ENCODE measurements at regions not wholly inside any gene's neighbourhood (a gene's known extent, or its start where the extent isn't known, plus 50 kb on each side); places are given as distances from the start of the nearest gene placed in this dataset.

DNA sequence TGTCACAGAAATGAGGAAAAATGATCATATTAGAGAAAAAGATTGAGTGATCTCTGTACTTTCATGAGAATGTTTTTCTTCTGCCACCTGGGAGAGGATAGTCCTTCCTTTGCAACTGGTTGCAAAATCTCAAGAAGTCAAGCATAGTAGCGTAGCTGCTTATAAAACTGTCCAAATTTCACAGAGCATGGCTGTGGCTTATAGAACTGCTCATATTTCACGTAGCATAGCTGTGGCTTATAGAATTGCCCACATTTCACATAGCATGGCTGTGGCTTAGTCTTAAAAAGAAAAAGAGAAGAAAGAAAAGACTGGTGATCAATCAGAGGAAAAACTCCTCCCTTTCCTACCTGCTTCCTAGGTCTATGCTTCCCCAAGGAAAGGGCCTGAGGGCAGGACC, 329.5 kb downstream of the SIPA1L2 start:
- Histone ChIP-seq H3K4me3 (no peak overlapping the region), H3K9ac (ENCODE audit: insufficient read depth in 1 of 2, low read depth in 2 of 2, low read length in 2 of 2) (no peak overlapping the region), H3K4me1 (replicated peaks in 1 of 2; ENCODE audit: control insufficient read depth in 2 of 2, insufficient read depth in 2 of 2, low read length in 2 of 2) (no peaks in the 10 kb centered on the region), H3K4me2 (ENCODE audit: insufficient read depth, low read length) (no peak overlapping the region), H3K79me2 (ENCODE audit: control insufficient read depth, insufficient read depth, low read length) (no peaks in the 10 kb centered on the region), H3K27ac (ENCODE audit: extremely low read depth, low read depth, low read length) (no peak overlapping the region), H4K20me1 (replicated peaks; ENCODE audit: control insufficient read depth, insufficient read depth, low read length) (no peaks in the 10 kb centered on the region), H3K9me1 (ENCODE audit: control insufficient read depth, insufficient read depth, low read length) (no peaks in the 10 kb centered on the region), H3K9me3 (replicated peaks; ENCODE audit: control insufficient read depth, insufficient read depth, low read depth, low read length) (no peaks in the 10 kb centered on the region; the same call in 1 of the 2 replicates), H2AFZ (ENCODE audit: low read depth, low read length) (no peak overlapping the region), H3K27me3 (ENCODE audit: control insufficient read depth in 2 of 2, insufficient read depth in 2 of 2, low read length in 2 of 2) (no peaks in the 10 kb centered on the region), H3K36me3 (ENCODE audit: control insufficient read depth, insufficient read depth, low read length) (no peaks in the 10 kb centered on the region)
- FAIRE-seq (no peak), ATAC-seq (no peak), DNase-seq (ENCODE audit: extremely low read depth in 1 of 4, low spot score in 3 of 4) (no peak)
- intact Hi-C loops (cut with micrococcal nuclease) = no loop called here
- 0% methylated on average over 2 of the region's 2 CpGs for WGBS (ENCODE audit: insufficient coverage, low coverage, missing lambda C conversion rate)
- CTCF ChIA-PET (ENCODE audit: low intra/inter-chr PET ratio) = no interaction called here
- TF ChIP-seq ZNF717 (CRISPR knock-in tag; IDR thresholded peaks at IDR 0.05) (no peak), MYNN (IDR thresholded peaks at IDR 0.05) (no peak), MYNN (CRISPR knock-in tag; IDR thresholded peaks at IDR 0.05) (no peak), TCF3 (CRISPR knock-in tag; IDR thresholded peaks at IDR 0.05) (no peak)
- TF ChIP-seq, protein P1, sequence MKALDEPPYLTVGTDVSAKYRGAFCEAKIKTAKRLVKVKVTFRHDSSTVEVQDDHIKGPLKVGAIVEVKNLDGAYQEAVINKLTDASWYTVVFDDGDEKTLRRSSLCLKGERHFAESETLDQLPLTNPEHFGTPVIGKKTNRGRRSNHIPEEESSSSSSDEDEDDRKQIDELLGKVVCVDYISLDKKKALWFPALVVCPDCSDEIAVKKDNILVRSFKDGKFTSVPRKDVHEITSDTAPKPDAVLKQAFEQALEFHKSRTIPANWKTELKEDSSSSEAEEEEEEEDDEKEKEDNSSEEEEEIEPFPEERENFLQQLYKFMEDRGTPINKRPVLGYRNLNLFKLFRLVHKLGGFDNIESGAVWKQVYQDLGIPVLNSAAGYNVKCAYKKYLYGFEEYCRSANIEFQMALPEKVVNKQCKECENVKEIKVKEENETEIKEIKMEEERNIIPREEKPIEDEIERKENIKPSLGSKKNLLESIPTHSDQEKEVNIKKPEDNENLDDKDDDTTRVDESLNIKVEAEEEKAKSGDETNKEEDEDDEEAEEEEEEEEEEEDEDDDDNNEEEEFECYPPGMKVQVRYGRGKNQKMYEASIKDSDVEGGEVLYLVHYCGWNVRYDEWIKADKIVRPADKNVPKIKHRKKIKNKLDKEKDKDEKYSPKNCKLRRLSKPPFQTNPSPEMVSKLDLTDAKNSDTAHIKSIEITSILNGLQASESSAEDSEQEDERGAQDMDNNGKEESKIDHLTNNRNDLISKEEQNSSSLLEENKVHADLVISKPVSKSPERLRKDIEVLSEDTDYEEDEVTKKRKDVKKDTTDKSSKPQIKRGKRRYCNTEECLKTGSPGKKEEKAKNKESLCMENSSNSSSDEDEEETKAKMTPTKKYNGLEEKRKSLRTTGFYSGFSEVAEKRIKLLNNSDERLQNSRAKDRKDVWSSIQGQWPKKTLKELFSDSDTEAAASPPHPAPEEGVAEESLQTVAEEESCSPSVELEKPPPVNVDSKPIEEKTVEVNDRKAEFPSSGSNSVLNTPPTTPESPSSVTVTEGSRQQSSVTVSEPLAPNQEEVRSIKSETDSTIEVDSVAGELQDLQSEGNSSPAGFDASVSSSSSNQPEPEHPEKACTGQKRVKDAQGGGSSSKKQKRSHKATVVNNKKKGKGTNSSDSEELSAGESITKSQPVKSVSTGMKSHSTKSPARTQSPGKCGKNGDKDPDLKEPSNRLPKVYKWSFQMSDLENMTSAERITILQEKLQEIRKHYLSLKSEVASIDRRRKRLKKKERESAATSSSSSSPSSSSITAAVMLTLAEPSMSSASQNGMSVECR (CRISPR knock-in tag; IDR thresholded peaks at IDR 0.05) = no peak
- TF ChIP-seq, protein P2, sequence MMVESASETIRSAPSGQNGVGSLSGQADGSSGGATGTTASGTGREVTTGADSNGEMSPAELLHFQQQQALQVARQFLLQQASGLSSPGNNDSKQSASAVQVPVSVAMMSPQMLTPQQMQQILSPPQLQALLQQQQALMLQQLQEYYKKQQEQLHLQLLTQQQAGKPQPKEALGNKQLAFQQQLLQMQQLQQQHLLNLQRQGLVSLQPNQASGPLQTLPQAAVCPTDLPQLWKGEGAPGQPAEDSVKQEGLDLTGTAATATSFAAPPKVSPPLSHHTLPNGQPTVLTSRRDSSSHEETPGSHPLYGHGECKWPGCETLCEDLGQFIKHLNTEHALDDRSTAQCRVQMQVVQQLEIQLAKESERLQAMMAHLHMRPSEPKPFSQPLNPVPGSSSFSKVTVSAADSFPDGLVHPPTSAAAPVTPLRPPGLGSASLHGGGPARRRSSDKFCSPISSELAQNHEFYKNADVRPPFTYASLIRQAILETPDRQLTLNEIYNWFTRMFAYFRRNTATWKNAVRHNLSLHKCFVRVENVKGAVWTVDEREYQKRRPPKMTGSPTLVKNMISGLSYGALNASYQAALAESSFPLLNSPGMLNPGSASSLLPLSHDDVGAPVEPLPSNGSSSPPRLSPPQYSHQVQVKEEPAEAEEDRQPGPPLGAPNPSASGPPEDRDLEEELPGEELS (CRISPR knock-in tag; IDR thresholded peaks at IDR 0.05; ENCODE audit: borderline replicate concordance) = no peak
- TF ChIP-seq, protein P3, sequence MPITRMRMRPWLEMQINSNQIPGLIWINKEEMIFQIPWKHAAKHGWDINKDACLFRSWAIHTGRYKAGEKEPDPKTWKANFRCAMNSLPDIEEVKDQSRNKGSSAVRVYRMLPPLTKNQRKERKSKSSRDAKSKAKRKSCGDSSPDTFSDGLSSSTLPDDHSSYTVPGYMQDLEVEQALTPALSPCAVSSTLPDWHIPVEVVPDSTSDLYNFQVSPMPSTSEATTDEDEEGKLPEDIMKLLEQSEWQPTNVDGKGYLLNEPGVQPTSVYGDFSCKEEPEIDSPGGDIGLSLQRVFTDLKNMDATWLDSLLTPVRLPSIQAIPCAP (CRISPR knock-in tag; IDR thresholded peaks at IDR 0.05; ENCODE audit: borderline replicate concordance) = no peak
- TF ChIP-seq, protein P4, sequence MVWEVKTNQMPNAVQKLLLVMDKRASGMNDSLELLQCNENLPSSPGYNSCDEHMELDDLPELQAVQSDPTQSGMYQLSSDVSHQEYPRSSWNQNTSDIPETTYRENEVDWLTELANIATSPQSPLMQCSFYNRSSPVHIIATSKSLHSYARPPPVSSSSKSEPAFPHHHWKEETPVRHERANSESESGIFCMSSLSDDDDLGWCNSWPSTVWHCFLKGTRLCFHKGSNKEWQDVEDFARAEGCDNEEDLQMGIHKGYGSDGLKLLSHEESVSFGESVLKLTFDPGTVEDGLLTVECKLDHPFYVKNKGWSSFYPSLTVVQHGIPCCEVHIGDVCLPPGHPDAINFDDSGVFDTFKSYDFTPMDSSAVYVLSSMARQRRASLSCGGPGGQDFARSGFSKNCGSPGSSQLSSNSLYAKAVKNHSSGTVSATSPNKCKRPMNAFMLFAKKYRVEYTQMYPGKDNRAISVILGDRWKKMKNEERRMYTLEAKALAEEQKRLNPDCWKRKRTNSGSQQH (CRISPR knock-in tag; IDR thresholded peaks at IDR 0.05) = no peak
- no TSS peak for BruUV-seq (replicated peaks)
- POLR2A ChIA-PET = no interaction called here
- in situ Hi-C loops (cut with MboI) = no loop called here

All from K562 (cell line).